ENCODE measurements at regions not wholly inside any gene's neighbourhood (a gene's known extent, or its start where the extent isn't known, plus 50 kb on each side); places are given as distances from the start of the nearest gene placed in this dataset.

GRCh38 chr18:50506362-50506761 lies 53.5 kb upstream of the MAPK4 start:
- H3K4me3 Mint-ChIP-seq = no peak overlapping the region
- no peak overlapping the region for H3K27ac Mint-ChIP-seq
- no peaks in the 10 kb centered on the region for H3K36me3 Mint-ChIP-seq
- POLR2A ChIA-PET = no interaction called here
- TF ChIP-seq SOX15 (CRISPR knock-in tag; IDR thresholded peaks at IDR 0.05) (no peak), ZNF263 (CRISPR knock-in tag; IDR thresholded peaks at IDR 0.05; ENCODE audit: low read depth) (no peak), NR1H2 (CRISPR knock-in tag; IDR thresholded peaks at IDR 0.05) (no peak), GRHL2 (CRISPR knock-in tag; IDR thresholded peaks at IDR 0.05; ENCODE audit: insufficient replicate concordance, severe bottlenecking) (no peak)
- TF ChIP-seq, protein P1, sequence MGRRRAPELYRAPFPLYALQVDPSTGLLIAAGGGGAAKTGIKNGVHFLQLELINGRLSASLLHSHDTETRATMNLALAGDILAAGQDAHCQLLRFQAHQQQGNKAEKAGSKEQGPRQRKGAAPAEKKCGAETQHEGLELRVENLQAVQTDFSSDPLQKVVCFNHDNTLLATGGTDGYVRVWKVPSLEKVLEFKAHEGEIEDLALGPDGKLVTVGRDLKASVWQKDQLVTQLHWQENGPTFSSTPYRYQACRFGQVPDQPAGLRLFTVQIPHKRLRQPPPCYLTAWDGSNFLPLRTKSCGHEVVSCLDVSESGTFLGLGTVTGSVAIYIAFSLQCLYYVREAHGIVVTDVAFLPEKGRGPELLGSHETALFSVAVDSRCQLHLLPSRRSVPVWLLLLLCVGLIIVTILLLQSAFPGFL (CRISPR knock-in tag; IDR thresholded peaks at IDR 0.05; ENCODE audit: borderline replicate concordance) = no peak
- peaks cover 7% of the 10 kb centered on the region; the same call in 1 of the 2 replicates for H3K4me1 Mint-ChIP-seq
- CTCF ChIA-PET = interaction anchor here (0.7 kb wide), 1 partner anchor 78 kb away, joined by 3 read pairs; no protein-coding TSS in a partner anchor
- DNase-seq (ENCODE audit: low spot score) (no peak), ATAC-seq (no peak)
- peaks cover 16% of the 10 kb centered on the region; the same call in 1 of the 2 replicates for H3K9me3 Mint-ChIP-seq
- H3K27me3 Mint-ChIP-seq (ENCODE audit: low read depth) = no peaks in the 10 kb centered on the region

GRCh38 chr18:50507120-50507590 lies 52.7 kb upstream of the MAPK4 start:
- Mint-ChIP-seq H3K27me3 (ENCODE audit: low read depth) (no peaks in the 10 kb centered on the region), H3K27ac (no peak overlapping the region), H3K4me3 (no peak overlapping the region), H3K9me3 (peaks cover 16% of the 10 kb centered on the region; the same call in 1 of the 2 replicates), H3K4me1 (peaks cover 7% of the 10 kb centered on the region; the same call in 1 of the 2 replicates), H3K36me3 (no peaks in the 10 kb centered on the region)
- DNase-seq (ENCODE audit: low spot score) (peak; percentile 80), ATAC-seq (peak; percentile 100)
- CTCF ChIA-PET = interaction anchor here (1.4 to 1.5 kb wide), 2 partner anchors 80 to 138 kb away, joined by 3 to 4 read pairs; no protein-coding TSS in a partner anchor
- TF ChIP-seq ESRRA (CRISPR knock-in tag; IDR thresholded peaks at IDR 0.05; ENCODE audit: borderline replicate concordance) (no peak), TEAD4 (CRISPR knock-in tag; IDR thresholded peaks at IDR 0.05) (no peak), NR3C1 (CRISPR knock-in tag; conservative IDR thresholded peaks at IDR 0.05; ENCODE audit: low read depth) (no peak), TEAD1 (CRISPR knock-in tag; IDR thresholded peaks at IDR 0.05) (no peak), GABPB1 (CRISPR knock-in tag; IDR thresholded peaks at IDR 0.05) (no peak), FOXJ3 (CRISPR knock-in tag; IDR thresholded peaks at IDR 0.05; ENCODE audit: borderline replicate concordance) (no peak), ZNF512 (CRISPR knock-in tag; IDR thresholded peaks at IDR 0.05; ENCODE audit: borderline replicate concordance) (no peak), RELA (CRISPR knock-in tag; IDR thresholded peaks at IDR 0.05; ENCODE audit: borderline replicate concordance) (no peak), JAZF1 (CRISPR knock-in tag; IDR thresholded peaks at IDR 0.05) (no peak)
- TF ChIP-seq, protein P2, sequence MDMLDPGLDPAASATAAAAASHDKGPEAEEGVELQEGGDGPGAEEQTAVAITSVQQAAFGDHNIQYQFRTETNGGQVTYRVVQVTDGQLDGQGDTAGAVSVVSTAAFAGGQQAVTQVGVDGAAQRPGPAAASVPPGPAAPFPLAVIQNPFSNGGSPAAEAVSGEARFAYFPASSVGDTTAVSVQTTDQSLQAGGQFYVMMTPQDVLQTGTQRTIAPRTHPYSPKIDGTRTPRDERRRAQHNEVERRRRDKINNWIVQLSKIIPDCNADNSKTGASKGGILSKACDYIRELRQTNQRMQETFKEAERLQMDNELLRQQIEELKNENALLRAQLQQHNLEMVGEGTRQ (CRISPR knock-in tag; IDR thresholded peaks at IDR 0.05) = peak; percentile 53
- TF ChIP-seq, protein P3, sequence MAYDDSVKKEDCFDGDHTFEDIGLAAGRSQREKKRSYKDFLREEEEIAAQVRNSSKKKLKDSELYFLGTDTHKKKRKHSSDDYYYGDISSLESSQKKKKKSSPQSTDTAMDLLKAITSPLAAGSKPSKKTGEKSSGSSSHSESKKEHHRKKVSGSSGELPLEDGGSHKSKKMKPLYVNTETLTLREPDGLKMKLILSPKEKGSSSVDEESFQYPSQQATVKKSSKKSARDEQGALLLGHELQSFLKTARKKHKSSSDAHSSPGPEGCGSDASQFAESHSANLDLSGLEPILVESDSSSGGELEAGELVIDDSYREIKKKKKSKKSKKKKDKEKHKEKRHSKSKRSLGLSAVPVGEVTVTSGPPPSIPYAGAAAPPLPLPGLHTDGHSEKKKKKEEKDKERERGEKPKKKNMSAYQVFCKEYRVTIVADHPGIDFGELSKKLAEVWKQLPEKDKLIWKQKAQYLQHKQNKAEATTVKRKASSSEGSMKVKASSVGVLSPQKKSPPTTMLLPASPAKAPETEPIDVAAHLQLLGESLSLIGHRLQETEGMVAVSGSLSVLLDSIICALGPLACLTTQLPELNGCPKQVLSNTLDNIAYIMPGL (CRISPR knock-in tag; IDR thresholded peaks at IDR 0.05) = peak; percentile 48; the same call in 1 of the 2 replicates
- TF ChIP-seq, protein P1 (CRISPR knock-in tag; IDR thresholded peaks at IDR 0.05; ENCODE audit: borderline replicate concordance) = no peak
- TF ChIP-seq, protein P4, sequence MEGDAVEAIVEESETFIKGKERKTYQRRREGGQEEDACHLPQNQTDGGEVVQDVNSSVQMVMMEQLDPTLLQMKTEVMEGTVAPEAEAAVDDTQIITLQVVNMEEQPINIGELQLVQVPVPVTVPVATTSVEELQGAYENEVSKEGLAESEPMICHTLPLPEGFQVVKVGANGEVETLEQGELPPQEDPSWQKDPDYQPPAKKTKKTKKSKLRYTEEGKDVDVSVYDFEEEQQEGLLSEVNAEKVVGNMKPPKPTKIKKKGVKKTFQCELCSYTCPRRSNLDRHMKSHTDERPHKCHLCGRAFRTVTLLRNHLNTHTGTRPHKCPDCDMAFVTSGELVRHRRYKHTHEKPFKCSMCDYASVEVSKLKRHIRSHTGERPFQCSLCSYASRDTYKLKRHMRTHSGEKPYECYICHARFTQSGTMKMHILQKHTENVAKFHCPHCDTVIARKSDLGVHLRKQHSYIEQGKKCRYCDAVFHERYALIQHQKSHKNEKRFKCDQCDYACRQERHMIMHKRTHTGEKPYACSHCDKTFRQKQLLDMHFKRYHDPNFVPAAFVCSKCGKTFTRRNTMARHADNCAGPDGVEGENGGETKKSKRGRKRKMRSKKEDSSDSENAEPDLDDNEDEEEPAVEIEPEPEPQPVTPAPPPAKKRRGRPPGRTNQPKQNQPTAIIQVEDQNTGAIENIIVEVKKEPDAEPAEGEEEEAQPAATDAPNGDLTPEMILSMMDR (IDR thresholded peaks at IDR 0.05) = peak; percentile 44; the same call in 1 of the 2 replicates
- POLR2A ChIA-PET = no interaction called here

Measured in WTC11 (cell line).